SK-N-SH (cell line): ENCODE measurements at regions not wholly inside any gene's neighbourhood (a gene's known extent, or its start where the extent isn't known, plus 50 kb on each side); places are given as distances from the start of the nearest gene placed in this dataset.

Experiments used
- EP300 ChIP-seq, 2 experiments: IDR thresholded peaks; 2 replicates each; pipeline versions ENCODE4 v1.4.0 to v1.6.1; 2012; ENCODE audit warnings: borderline replicate concordance in 1 of 2, low read depth in 1 of 2, low read length in 1 of 2
- MEF2A ChIP-seq: IDR thresholded peaks from 2 replicates; pipeline ENCODE4 v1.4.0; 2012; ENCODE audit warnings: low read depth, borderline replicate concordance
- RXRA ChIP-seq: IDR thresholded peaks from 2 replicates; pipeline ENCODE4 v1.4.0; 2012; ENCODE audit warnings: low read depth, mild to moderate bottlenecking, borderline replicate concordance
- TCF12 ChIP-seq: IDR thresholded peaks from 2 replicates; pipeline ENCODE4 v1.4.0; 2012
- TEAD4 ChIP-seq: IDR thresholded peaks from 2 replicates; pipeline ENCODE4 v1.4.0; 2012; ENCODE audit warnings: mild to moderate bottlenecking, borderline replicate concordance; ENCODE audit not compliant: insufficient read depth
- TF ChIP-seq, protein P1 (sequence below): fragments of 200-600 bp; sonication (generic); IDR thresholded peaks from 2 replicates; pipeline ENCODE4 v1.6.1; 2017; ENCODE audit warnings: antibody characterized with exemption, mild to moderate bottlenecking, moderate library complexity
- TF ChIP-seq, protein P2 (sequence below): IDR thresholded peaks from 2 replicates; pipeline ENCODE4 v1.4.0; 2012; ENCODE audit warnings: low read depth, borderline replicate concordance
- TF ChIP-seq, protein P3 (sequence below): fragments of 150-350 bp; IDR thresholded peaks from 2 replicates; pipeline ENCODE4 v1.6.1; 2017; ENCODE audit warnings: antibody characterized with exemption, low read length, low read depth, borderline replicate concordance

DNA sequence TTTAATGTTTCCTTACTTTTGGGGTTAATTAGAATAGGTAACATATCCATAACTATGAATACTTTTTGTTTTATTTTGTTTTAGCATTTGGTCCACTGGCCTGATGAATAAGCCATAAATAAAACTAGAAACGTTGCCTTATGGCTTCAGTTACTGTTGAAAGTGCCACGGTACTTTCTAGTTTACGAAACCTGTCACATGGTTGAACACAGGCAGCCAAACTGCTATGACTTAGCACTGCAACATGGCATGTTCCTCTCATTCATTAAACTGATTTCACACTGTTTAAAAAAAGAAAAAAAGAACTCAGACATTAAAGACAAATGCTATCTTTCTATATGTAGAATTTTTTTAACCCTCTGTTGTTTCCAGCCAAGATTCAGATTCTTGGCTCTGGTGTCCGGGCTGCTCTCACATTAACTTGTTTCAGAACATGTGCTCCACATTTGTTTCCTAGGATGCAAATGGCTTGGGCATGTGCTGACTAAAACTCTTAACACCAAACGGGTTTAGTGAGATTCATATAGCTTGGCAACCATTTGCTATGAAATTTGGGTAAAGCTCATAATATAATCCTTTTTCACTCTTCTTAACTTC is 323.9 kb upstream of the RND3 start:
- TF ChIP-seq MEF2A (no peak), TCF12 (no peak), RXRA (no peak), TEAD4 (no peak), EP300 (IDR thresholded peaks at IDR 0.05; ENCODE audit: borderline replicate concordance in 1 of 2, low read depth in 1 of 2, low read length in 1 of 2) (no peak)
- TF ChIP-seq, protein P1, sequence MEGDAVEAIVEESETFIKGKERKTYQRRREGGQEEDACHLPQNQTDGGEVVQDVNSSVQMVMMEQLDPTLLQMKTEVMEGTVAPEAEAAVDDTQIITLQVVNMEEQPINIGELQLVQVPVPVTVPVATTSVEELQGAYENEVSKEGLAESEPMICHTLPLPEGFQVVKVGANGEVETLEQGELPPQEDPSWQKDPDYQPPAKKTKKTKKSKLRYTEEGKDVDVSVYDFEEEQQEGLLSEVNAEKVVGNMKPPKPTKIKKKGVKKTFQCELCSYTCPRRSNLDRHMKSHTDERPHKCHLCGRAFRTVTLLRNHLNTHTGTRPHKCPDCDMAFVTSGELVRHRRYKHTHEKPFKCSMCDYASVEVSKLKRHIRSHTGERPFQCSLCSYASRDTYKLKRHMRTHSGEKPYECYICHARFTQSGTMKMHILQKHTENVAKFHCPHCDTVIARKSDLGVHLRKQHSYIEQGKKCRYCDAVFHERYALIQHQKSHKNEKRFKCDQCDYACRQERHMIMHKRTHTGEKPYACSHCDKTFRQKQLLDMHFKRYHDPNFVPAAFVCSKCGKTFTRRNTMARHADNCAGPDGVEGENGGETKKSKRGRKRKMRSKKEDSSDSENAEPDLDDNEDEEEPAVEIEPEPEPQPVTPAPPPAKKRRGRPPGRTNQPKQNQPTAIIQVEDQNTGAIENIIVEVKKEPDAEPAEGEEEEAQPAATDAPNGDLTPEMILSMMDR = no peak
- TF ChIP-seq, protein P2, sequence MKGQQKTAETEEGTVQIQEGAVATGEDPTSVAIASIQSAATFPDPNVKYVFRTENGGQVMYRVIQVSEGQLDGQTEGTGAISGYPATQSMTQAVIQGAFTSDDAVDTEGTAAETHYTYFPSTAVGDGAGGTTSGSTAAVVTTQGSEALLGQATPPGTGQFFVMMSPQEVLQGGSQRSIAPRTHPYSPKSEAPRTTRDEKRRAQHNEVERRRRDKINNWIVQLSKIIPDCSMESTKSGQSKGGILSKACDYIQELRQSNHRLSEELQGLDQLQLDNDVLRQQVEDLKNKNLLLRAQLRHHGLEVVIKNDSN = no peak
- TF ChIP-seq, protein P3, sequence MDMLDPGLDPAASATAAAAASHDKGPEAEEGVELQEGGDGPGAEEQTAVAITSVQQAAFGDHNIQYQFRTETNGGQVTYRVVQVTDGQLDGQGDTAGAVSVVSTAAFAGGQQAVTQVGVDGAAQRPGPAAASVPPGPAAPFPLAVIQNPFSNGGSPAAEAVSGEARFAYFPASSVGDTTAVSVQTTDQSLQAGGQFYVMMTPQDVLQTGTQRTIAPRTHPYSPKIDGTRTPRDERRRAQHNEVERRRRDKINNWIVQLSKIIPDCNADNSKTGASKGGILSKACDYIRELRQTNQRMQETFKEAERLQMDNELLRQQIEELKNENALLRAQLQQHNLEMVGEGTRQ = no peak
